Trophoblast cell (in vitro differentiated cells and primary cell): ENCODE measurements at regions not wholly inside any gene's neighbourhood (a gene's known extent, or its start where the extent isn't known, plus 50 kb on each side); places are given as distances from the start of the nearest gene placed in this dataset.

ENCODE experiments used
- DNase-seq, 2 donors: peaks; one replicate each; pipeline ENCODE4 v3.0.0-alpha.2; 2016
- H2AFZ ChIP-seq: 2 replicates; pipeline ENCODE4 v1.6.1; 2013; ENCODE audit warnings: low read length, moderate library complexity, mild to moderate bottlenecking; ENCODE audit not compliant: insufficient read depth, poor library complexity
- H2AK5ac ChIP-seq: 2 replicates; pipeline ENCODE4 v1.6.1; 2013; ENCODE audit warnings: mild to moderate bottlenecking, low read length
- H2BK120ac ChIP-seq: 2 replicates; pipeline ENCODE4 v1.6.1; 2013; ENCODE audit warnings: low read length, mild to moderate bottlenecking, moderate library complexity; ENCODE audit not compliant: insufficient read depth, poor library complexity
- H2BK12ac ChIP-seq: 2 replicates; pipeline ENCODE4 v1.6.1; 2013; ENCODE audit warnings: mild to moderate bottlenecking, low read length, moderate library complexity
- H2BK5ac ChIP-seq: 2 replicates; pipeline ENCODE4 v1.6.1; 2013; ENCODE audit warnings: low read length, low read depth, moderate library complexity, mild to moderate bottlenecking; ENCODE audit not compliant: poor library complexity
- H3K14ac ChIP-seq: 2 replicates; pipeline ENCODE4 v1.6.1; 2013; ENCODE audit warnings: mild to moderate bottlenecking, low read length
- H3K18ac ChIP-seq: 2 replicates; pipeline ENCODE4 v1.6.1; 2013; ENCODE audit warnings: mild to moderate bottlenecking, low read length
- H3K23ac ChIP-seq: 2 replicates; pipeline ENCODE4 v1.6.1; 2013; ENCODE audit warnings: low read length
- H3K27ac ChIP-seq: 2 replicates; pipeline ENCODE4 v1.5.1; 2013; ENCODE audit warnings: low read depth, mild to moderate bottlenecking, inconsistent platforms, low read length, moderate library complexity
- H3K27me3 ChIP-seq: 2 replicates; pipeline ENCODE4 v1.6.1; 2013; ENCODE audit warnings: inconsistent platforms, mild to moderate bottlenecking, low read length, moderate library complexity; ENCODE audit not compliant: insufficient read depth
- H3K36me3 ChIP-seq, 2 experiments: 1 replicate in 1 of 2; 2 replicates in 1 of 2; pipeline ENCODE4 v1.6.1; 2013; ENCODE audit warnings: low read length in 2 of 2, mild to moderate bottlenecking in 2 of 2, moderate library complexity in 1 of 2; ENCODE audit not compliant: insufficient read depth in 2 of 2, control insufficient read depth in 1 of 2
- H3K4ac ChIP-seq: 2 replicates; pipeline ENCODE4 v1.6.1; 2013; ENCODE audit warnings: low read depth, mild to moderate bottlenecking, low read length, moderate library complexity
- H3K4me1 ChIP-seq, 2 experiments: 1 replicate in 1 of 2; 2 replicates in 1 of 2; pipeline ENCODE4 v1.6.1; 2013; ENCODE audit warnings: low read length in 2 of 2, mild to moderate bottlenecking in 2 of 2, moderate library complexity in 1 of 2; ENCODE audit not compliant: insufficient read depth in 2 of 2, control insufficient read depth in 1 of 2
- H3K4me2 ChIP-seq: 2 replicates; pipeline ENCODE4 v1.6.1; 2013; ENCODE audit warnings: inconsistent platforms, mild to moderate bottlenecking, low read length, moderate library complexity
- H3K4me3 ChIP-seq: 2 replicates; pipeline ENCODE4 v1.5.1; 2013; ENCODE audit warnings: mild to moderate bottlenecking, low read depth, low read length, inconsistent platforms
- H3K79me1 ChIP-seq: one replicate; pipeline ENCODE4 v1.6.1; 2013; ENCODE audit warnings: low read length
- H3K79me2 ChIP-seq: 2 replicates; pipeline ENCODE4 v1.6.1; 2013; ENCODE audit warnings: low read length, mild to moderate bottlenecking; ENCODE audit not compliant: control insufficient read depth, insufficient read depth, poor library complexity
- H3K9ac ChIP-seq: 2 replicates; pipeline ENCODE4 v1.6.1; 2013; ENCODE audit warnings: mild to moderate bottlenecking, low read length
- H3K9me3 ChIP-seq: 2 replicates; pipeline ENCODE4 v1.6.1; 2013; ENCODE audit warnings: low read depth, mild to moderate bottlenecking, control low read depth, inconsistent platforms, low read length; ENCODE audit not compliant: insufficient read depth
- H4K12ac ChIP-seq: 2 replicates; pipeline ENCODE4 v1.6.1; 2013; ENCODE audit warnings: low read depth, mild to moderate bottlenecking, low read length, moderate library complexity
- H4K8ac ChIP-seq: 2 replicates; pipeline ENCODE4 v1.6.1; 2013; ENCODE audit warnings: low read depth, mild to moderate bottlenecking, low read length, moderate library complexity
- H4K91ac ChIP-seq: one replicate; pipeline ENCODE4 v1.6.1; 2013; ENCODE audit warnings: low read depth, mild to moderate bottlenecking, low read length, moderate library complexity
- WGBS: extraction: QIAGEN DNeasy Blood & Tissue Kit; methylation state at CpG from one replicate; pipeline ENCODE4 v1.1.7; 2013; ENCODE audit warnings: missing lambda C conversion rate; ENCODE audit not compliant: insufficient read length, insufficient coverage; ENCODE audit errors: extremely low coverage; 5-methylcytosine and 5-hydroxymethylcytosine counted together

GRCh38 chr1:233738396-233738795 is 124.5 kb downstream of the KCNK1 start:
- H4K91ac ChIP-seq = no peak overlapping the region
- no peak overlapping the region for H3K4ac ChIP-seq
- WGBS = no CpG with 5 or more reads among the region's 8 CpGs
- no peak overlapping the region for H3K23ac ChIP-seq
- peaks cover 2% of the 10 kb centered on the region for H3K9me3 ChIP-seq
- H3K79me1 ChIP-seq = peaks cover 22% of the 10 kb centered on the region
- no peak overlapping the region for H2AFZ ChIP-seq
- no peak overlapping the region for H2BK120ac ChIP-seq
- no peak overlapping the region for H4K12ac ChIP-seq
- H4K8ac ChIP-seq = no peak overlapping the region
- no peak overlapping the region for H2AK5ac ChIP-seq
- H3K18ac ChIP-seq = no peak overlapping the region
- H2BK12ac ChIP-seq = no peak overlapping the region
- no peak overlapping the region for H3K4me3 ChIP-seq
- DNase-seq = no peak
- no peaks in the 10 kb centered on the region for H3K27me3 ChIP-seq
- H3K79me2 ChIP-seq = peaks cover 1% of the 10 kb centered on the region
- H3K27ac ChIP-seq = no peak overlapping the region
- H3K9ac ChIP-seq = no peak overlapping the region
- no peaks in the 10 kb centered on the region for H3K36me3 ChIP-seq
- no peak overlapping the region for H3K4me2 ChIP-seq
- H2BK5ac ChIP-seq = no peak overlapping the region
- peaks cover 12 to 20% of the 10 kb centered on the region in 2 experiments for H3K4me1 ChIP-seq
- H3K14ac ChIP-seq = no peak overlapping the region

- H3K14ac ChIP-seq = no peak overlapping the region
- peaks cover 12 to 18% of the 10 kb centered on the region in 2 experiments for H3K4me1 ChIP-seq
- H3K4ac ChIP-seq = no peak overlapping the region
- no peak overlapping the region for H3K23ac ChIP-seq
- H4K91ac ChIP-seq = peak overlapping the region; percentile 54
- H2BK5ac ChIP-seq = no peak overlapping the region
- no CpG with 5 or more reads among the region's 14 CpGs for WGBS
- H3K27ac ChIP-seq = no peak overlapping the region
- no peak overlapping the region for H2BK12ac ChIP-seq
- peaks cover 20% of the 10 kb centered on the region for H3K79me1 ChIP-seq
- H3K27me3 ChIP-seq = no peaks in the 10 kb centered on the region
- H3K9me3 ChIP-seq = peaks cover 2% of the 10 kb centered on the region
- H2AK5ac ChIP-seq = no peak overlapping the region
- H3K4me3 ChIP-seq = no peak overlapping the region
- no peak overlapping the region for H3K9ac ChIP-seq
- H2BK120ac ChIP-seq = peak overlapping the region; percentile 6
- H2AFZ ChIP-seq = no peak overlapping the region
- H3K79me2 ChIP-seq = peaks cover 1% of the 10 kb centered on the region
- no peak overlapping the region for H4K8ac ChIP-seq
- no peak overlapping the region for H3K18ac ChIP-seq
- H4K12ac ChIP-seq = no peak overlapping the region
- H3K36me3 ChIP-seq = no peaks in the 10 kb centered on the region
- H3K4me2 ChIP-seq = no peak overlapping the region
- DNase-seq = peak; percentile 64 to 65
Measured at GRCh38 chr1:233738850-233739249, 124.9 kb downstream of the KCNK1 start.

- no peaks in the 10 kb centered on the region for H3K27me3 ChIP-seq
- no peak overlapping the region for H2AK5ac ChIP-seq
- H2AFZ ChIP-seq = no peak overlapping the region
- no peak overlapping the region for H3K4ac ChIP-seq
- no CpG with 5 or more reads among the region's 3 CpGs for WGBS
- no peak overlapping the region for H4K8ac ChIP-seq
- no peak overlapping the region for H3K23ac ChIP-seq
- H2BK5ac ChIP-seq = no peak overlapping the region
- no peak overlapping the region for H4K91ac ChIP-seq
- no peaks in the 10 kb centered on the region for H3K9me3 ChIP-seq
- DNase-seq = no peak
- no peaks in the 10 kb centered on the region for H3K79me1 ChIP-seq
- no peak overlapping the region for H3K9ac ChIP-seq
- no peaks in the 10 kb centered on the region for H3K4me1 ChIP-seq
- no peak overlapping the region for H3K14ac ChIP-seq
- H2BK120ac ChIP-seq = no peak overlapping the region
- H3K4me2 ChIP-seq = no peak overlapping the region
- H3K27ac ChIP-seq = no peak overlapping the region
- H4K12ac ChIP-seq = no peak overlapping the region
- no peaks in the 10 kb centered on the region for H3K36me3 ChIP-seq
- no peak overlapping the region for H3K4me3 ChIP-seq
- H2BK12ac ChIP-seq = no peak overlapping the region
- no peak overlapping the region for H3K18ac ChIP-seq
- no peaks in the 10 kb centered on the region for H3K79me2 ChIP-seq
Measured at GRCh38 chr1:233744779-233745513, 131.0 kb downstream of the KCNK1 start.

- Histone ChIP-seq H3K4me2 (no peak overlapping the region), H3K14ac (no peak overlapping the region), H3K27me3 (no peaks in the 10 kb centered on the region), H4K12ac (no peak overlapping the region), H4K8ac (no peak overlapping the region), H3K9me3 (no peaks in the 10 kb centered on the region), H2BK120ac (no peak overlapping the region), H3K23ac (no peak overlapping the region), H3K18ac (no peak overlapping the region), H2AFZ (no peak overlapping the region), H2AK5ac (no peak overlapping the region), H3K27ac (no peak overlapping the region), H2BK12ac (no peak overlapping the region), H3K79me1 (no peaks in the 10 kb centered on the region), H3K36me3 (no peaks in the 10 kb centered on the region), H4K91ac (no peak overlapping the region), H3K4me1 (no peaks in the 10 kb centered on the region), H3K4me3 (no peak overlapping the region), H3K79me2 (no peaks in the 10 kb centered on the region), H2BK5ac (no peak overlapping the region), H3K9ac (no peak overlapping the region), H3K4ac (no peak overlapping the region)
- DNase-seq = no peak
- no CpG with 5 or more reads among the region's 1 CpG for WGBS
Measured at GRCh38 chr1:233750139-233750538, 136.2 kb downstream of the KCNK1 start.
